Esophagus muscularis mucosa (tissue), 3 donors: ENCODE measurements at regions not wholly inside any gene's neighbourhood (a gene's known extent, or its start where the extent isn't known, plus 50 kb on each side); places are given as distances from the start of the nearest gene placed in this dataset.

Experiments used
- POLR2A ChIP-seq: fragments of 450-650 bp; IDR thresholded peaks from one replicate; pipeline ENCODE4 v1.6.1; 2017; ENCODE audit warnings: antibody characterized with exemption, moderate library complexity, mild to moderate bottlenecking, low read depth
- TF ChIP-seq, protein P1 (sequence below), 3 experiments: fragments of 200-600 bp in 2 of 3; fragments of 450-650 bp in 1 of 3; sonication (generic) in 2 of 3; IDR thresholded peaks; one replicate each; pipeline ENCODE4 v1.5.1; 2017 to 2019; ENCODE audit warnings: antibody characterized with exemption in 3 of 3, mild to moderate bottlenecking in 2 of 3, moderate library complexity in 1 of 3

DNA sequence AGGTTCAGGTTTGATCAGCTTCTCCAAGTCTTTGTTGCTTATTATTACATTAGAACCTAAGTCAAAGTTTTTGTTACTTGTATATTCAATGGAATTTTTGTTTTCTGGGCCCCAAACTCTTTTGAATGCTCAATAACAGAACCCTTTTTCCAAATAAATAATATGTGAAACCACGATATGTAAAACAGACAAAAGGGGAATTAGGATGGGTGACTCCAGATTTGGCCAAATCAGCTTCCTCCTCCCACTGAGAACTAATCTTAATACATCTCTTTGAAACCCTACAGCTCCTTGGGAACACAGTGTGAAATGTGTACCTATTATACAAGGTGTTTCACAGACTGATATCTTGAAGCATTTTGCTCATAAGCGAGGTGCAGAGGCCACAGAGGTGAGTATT is 67.0 kb upstream of the TNFSF18 start:
- TF ChIP-seq POLR2A: no peak
- TF ChIP-seq, protein P1, sequence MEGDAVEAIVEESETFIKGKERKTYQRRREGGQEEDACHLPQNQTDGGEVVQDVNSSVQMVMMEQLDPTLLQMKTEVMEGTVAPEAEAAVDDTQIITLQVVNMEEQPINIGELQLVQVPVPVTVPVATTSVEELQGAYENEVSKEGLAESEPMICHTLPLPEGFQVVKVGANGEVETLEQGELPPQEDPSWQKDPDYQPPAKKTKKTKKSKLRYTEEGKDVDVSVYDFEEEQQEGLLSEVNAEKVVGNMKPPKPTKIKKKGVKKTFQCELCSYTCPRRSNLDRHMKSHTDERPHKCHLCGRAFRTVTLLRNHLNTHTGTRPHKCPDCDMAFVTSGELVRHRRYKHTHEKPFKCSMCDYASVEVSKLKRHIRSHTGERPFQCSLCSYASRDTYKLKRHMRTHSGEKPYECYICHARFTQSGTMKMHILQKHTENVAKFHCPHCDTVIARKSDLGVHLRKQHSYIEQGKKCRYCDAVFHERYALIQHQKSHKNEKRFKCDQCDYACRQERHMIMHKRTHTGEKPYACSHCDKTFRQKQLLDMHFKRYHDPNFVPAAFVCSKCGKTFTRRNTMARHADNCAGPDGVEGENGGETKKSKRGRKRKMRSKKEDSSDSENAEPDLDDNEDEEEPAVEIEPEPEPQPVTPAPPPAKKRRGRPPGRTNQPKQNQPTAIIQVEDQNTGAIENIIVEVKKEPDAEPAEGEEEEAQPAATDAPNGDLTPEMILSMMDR (IDR thresholded peaks at IDR 0.05): no peak
